HG02870 (cell line): ENCODE measurements at regions not wholly inside any gene's neighbourhood (a gene's known extent, or its start where the extent isn't known, plus 50 kb on each side); places are given as distances from the start of the nearest gene placed in this dataset.
"Not testable (repeated sequence)": the region's sequence is repeated elsewhere in the genome, so short reads cannot be mapped to it uniquely, and the experiment has no call there.

Experiments used
- ATAC-seq: cut with Tn5 transposase; IDR thresholded peaks from one replicate; pipeline ENCODE4 v1.9.1; 2021; ENCODE audit warnings: mild to moderate bottlenecking, moderate library complexity; ENCODE audit not compliant: unreplicated experiment

DNA sequence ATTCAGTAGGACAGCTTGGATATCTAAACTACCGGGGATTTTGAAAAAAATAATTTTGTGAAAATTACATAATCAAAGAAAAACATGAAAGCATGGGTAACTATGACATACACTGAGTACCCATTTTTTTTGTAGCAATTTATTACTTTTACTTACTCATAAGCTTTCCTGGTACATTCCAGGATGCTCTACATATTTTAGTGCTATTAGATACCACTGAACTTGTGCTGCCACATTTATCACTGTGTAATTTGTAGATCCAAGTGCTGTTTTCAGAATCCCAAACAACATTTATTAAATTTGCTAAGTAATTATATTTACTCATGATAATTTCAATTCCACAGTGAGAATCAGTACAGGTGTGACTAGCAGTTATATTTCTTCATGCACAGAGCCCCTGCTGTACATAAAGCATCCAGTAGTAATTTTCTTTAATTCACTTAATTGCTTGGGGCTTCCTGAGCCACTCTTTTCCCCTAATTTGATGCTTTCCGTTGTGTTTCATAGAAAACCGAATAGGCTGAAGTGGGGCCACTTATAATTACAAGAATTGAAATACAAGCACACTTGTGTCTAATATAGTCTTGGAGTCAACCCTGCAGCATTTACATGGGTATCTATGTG is 2254.4 kb downstream of the ARAP2 start:
- ATAC-seq: no peak

- no peak for ATAC-seq
Measured at GRCh38 chr4:33996075-33996718, 2248.1 kb downstream of the ARAP2 start.

- ATAC-seq: no peak
Measured at GRCh38 chr4:33998291-33998690, 2246.0 kb downstream of the ARAP2 start.

GRCh38 chr4:34000356-34000755 is 2244.0 kb downstream of the ARAP2 start:
- ATAC-seq: no peak

DNA sequence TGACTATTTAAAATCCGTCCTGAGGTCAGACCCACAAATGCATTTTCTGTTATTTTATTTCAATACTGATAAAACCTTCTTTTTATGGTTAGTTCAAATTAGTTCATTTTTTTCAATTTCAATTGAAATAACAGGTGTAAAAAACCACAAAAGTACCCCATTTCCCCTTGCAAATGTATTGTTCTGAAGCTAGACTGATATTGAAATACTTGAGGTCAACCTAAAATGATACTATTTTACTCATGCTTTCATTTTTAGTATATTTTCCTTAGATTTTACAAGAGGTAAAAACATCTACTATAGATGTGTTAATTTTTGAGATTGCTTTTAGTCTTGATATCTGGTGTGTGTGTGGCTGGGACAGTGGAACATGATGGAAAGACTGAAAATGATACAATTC is 2237.8 kb downstream of the ARAP2 start:
- ATAC-seq: not testable (repeated sequence)

- ATAC-seq: no peak
Measured at GRCh38 chr4:34009951-34010350, 2234.4 kb downstream of the ARAP2 start.

DNA sequence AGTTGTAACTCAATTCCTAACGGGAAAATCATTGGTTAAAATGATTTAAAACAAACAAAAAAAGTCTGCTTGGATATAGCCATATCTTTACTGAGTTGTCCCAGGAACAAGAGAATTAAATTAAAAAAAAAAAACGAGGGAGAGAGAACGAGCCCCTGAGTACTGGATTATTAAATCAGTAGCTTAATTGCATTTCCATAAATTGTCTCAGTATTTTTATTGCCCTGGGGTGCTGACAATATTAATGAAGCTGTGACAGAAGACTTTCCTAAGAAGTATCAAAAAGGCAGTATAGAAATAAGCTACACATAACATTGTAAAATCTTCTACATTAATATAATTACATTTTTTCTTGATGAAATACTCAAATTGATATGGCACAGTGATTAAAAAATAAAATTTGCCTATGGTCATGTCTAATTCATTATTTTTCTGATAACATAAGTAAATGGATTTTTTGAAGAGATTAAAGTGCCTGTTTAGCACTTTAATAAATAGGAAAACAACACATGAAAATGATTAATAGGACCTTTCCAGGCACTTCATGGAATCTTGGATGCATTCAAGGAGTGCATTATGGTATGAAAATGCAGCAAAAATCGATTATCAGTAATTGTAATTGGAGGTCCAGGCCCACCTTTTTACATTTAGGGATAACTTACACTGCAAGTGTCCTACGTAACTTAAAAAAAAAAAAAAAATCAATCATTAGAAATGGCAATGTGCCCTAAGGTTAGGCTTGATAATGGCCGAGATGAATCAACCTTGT is 2233.4 kb downstream of the ARAP2 start:
- ATAC-seq: no peak

DNA sequence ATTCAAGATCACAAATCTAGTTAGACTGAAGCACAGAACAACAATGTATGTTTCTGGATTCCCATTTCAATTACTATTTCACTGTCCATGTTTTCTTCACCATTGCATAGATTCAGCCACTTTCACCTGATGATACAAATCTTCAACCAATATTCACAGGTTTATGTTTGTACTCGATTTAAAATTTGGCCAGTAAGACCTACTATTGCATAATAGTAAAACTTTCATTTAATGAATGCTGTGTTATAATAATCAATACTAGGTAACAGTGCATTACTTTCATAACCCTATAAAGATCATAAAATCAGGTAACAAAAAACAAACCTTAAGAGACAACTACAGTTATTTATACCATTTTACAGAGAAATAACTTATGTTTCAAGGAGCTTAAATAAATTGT is 2209.1 kb downstream of the ARAP2 start:
- ATAC-seq: no peak

DNA sequence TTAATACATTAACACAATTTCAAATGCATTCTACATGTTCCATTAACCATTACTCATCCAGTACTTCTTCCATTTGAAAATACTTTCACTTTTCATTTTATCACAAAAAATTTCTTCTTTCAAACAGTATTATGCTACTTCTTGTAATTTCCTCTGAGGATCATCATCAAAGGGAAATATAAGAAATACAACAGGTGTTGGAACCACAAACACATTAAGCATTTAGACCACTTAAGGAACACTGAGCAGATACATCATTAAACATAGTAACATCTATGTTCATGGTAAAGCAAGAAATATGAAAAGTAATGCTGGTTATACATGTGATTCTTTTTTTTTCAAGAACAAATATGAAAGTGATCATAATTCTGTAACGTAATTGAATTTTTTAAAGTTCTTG is 2207.0 kb downstream of the ARAP2 start:
- no peak for ATAC-seq

- ATAC-seq: no peak
Measured at GRCh38 chr4:34039766-34040165, 2204.5 kb downstream of the ARAP2 start.

GRCh38 chr4:34043131-34043530 is 2201.2 kb downstream of the ARAP2 start:
- ATAC-seq: no peak

- ATAC-seq: no peak
Measured at GRCh38 chr4:34046580-34046979, 2197.7 kb downstream of the ARAP2 start.

DNA sequence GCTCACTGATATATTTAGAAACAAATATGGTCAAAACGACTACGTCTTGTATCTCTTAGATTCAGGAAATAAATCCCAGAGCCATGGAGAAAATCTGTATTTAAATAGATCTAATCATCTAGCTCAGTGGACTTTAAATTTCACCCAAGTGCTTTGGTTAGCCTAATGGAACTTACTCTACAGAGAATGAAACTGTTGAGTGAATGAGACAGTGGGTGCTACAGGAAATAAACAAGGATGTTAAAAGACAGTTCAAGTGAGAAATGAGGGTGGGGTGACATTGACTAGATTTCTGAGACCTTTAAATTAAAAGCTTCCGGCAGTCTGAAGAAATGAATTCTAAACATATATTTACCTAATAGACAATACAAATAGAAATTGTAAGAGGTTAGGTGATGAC is 2197.0 kb downstream of the ARAP2 start:
- ATAC-seq: no peak

DNA sequence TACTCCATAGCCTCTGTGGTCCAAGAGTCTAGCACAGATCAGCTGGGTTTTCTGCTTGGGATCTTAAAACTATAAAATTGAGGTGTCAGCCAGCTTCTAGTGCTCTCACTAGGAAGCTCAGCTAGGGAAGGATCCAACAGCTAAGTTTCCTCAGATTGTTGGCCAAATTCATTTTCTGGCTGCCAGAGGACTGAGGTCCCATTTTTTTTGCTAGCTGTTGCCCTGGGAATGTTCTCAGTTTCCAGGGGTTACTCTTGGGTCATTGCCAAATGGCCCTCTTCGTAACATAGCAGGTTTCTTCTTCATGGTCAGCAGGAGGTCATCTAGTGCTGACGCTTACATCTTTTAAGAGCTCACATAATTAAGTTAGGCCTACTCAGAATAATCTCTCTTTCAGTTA is 2178.2 kb downstream of the ARAP2 start:
- ATAC-seq: no peak

DNA sequence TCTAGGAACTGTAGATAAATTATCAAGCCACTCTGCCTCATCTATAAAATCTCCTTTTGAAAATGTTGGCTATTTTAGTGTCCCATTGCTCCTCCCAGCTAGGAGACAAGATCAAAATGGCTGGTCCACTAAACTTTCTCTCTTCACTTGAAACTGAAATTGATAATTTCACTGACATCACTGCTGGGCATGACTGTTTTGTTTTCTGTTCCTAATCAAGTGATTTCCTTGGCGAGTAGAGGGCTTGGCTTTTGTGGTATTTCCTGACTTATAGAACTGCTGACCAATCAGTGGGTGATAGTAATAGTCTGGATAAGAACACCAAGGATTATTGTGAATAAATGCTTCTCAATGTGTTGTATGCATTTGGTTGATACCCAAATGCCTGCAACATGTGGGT is 2152.9 kb downstream of the ARAP2 start:
- no peak for ATAC-seq

DNA sequence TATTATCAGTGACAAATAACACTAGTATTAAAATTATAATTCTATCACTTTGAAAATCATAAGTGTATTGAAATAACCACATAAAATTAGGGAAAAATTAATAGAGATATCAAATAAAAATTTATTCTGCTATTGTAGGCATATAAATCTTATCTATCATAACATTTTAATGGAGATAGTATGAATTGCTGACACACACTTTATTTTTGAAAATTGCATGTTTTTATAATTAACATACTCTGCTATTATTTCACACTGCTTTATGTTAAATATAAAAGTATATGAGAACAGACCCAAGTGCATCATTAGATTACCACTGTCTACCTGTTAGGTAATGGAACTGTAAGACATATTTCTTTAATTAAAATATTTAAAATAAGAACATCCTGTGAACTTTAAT is 2150.2 kb downstream of the ARAP2 start:
- ATAC-seq: no peak

GRCh38 chr4:34105311-34105710 is 2139.0 kb downstream of the ARAP2 start:
- ATAC-seq: no peak

DNA sequence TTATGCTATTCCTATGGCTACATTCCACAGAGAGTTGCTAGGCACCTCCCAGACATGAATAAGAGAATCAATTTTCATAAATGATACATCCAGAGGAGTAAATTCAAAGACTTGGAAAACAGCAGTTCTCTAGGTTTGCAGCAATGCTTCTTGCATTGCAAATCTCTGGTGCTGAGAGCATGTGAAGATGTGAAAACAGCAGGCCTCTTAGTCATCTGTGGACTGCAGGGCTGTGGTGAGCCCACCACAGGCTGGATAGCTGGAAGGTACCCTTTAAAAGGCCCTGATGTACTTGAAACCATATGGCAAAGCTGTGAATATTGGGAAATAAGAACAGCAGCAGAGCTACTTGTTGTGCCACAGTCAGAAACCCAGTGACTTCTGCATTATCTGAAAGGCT is 2135.9 kb downstream of the ARAP2 start:
- no peak for ATAC-seq

DNA sequence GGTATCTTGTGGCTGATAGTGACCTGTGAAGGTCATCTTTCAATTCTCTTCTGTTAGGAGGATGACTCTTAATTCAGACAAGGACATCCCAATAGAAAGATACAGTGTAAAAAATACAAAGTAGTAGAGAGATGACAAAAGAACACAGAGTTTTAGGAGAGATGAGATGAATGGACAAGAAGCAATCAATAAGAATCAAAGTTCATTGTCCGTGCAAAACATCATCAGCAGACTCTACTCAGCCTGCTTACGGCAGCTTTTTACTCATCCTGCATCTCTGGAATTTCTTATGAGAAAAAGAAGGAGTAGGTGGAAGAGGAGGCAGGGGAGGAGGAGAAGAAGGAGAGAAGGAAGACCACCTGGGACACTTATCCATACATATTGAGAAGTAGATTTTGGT is 2131.7 kb downstream of the ARAP2 start:
- no peak for ATAC-seq

DNA sequence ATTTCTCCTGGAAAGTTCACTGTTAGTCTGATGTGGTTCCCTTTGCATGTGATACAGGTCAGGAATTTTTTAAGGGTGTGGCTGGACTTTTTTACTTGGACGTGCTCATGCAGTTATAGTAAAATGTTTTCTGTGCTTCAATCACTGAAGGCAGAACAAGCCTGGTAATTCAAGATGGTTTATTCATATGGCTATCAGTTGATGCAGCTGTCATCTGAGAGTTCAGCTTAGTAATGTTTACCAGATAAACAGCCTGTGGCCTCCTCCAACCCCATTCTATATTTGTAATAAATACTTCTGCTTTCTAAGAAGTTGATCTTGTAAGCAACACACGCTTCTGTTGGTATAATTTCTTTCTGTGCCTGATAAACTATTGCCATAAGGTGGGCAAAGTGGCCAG is 2105.9 kb downstream of the ARAP2 start:
- ATAC-seq: no peak

DNA sequence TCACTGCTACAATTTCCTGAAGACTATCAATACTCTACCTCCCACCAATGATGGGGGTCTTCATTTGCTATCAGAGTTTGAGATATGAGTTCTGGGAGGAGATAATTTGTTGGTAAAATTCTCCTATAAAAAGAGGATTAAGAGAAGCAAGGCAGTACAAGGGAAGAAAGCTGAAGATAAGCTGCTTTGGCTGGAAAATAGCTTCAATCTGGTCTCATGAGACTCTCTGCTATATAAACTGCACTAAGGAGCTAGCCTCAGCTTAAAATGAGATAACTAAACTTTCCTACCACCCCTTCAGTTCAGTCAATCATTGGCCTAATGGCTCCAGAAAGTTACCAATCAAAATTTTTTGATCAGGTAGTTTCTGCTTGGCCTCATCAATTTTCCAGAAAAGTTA is 2105.0 kb downstream of the ARAP2 start:
- ATAC-seq: no peak

DNA sequence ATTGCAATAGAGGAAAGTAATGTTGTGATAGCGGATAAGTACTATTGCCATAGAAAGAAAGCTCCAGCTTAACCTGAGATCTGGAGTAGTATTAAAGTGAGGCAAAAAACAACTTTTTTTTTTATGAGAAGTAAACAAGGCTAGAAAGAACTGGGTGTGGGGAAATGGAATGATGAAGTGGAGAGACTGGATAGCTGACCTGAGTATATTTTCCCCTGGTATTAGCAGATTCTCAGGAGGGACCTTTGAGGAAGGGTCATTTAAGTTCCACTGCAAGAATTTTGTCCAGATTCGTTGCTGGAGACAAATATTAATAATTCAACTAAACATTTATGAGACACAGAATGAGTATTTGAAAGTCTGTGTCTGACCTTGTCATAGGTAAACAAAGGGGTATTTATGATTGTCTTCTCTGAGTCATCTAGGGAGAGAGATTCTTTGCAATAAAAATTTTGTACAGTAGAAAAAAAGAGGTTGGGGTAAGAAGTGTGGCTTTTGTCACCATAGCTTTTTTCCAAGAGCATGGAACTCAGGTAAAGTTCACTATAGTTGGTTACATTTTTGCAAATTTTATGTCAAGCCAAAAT is 2095.9 kb downstream of the ARAP2 start:
- ATAC-seq: no peak
